Lower leg skin (tissue), 4 donors: ENCODE measurements at regions not wholly inside any gene's neighbourhood (a gene's known extent, or its start where the extent isn't known, plus 50 kb on each side); places are given as distances from the start of the nearest gene placed in this dataset.

Experiments
- DNase-seq, 2 donors: peaks; one replicate each; pipeline ENCODE4 v3.0.0-alpha.2; 2019; ENCODE audit warnings: low spot score in 2 of 2
- H3K4me3 ChIP-seq: fragments of 200-600 bp; sonication (generic); 2 replicates; pipeline ENCODE4 v1.5.1; 2017; ENCODE audit warnings: mild to moderate bottlenecking, low read depth; ENCODE audit not compliant: poor library complexity, severe bottlenecking
- POLR2A ChIP-seq, 2 donors: fragments of 450-650 bp; IDR thresholded peaks; one replicate each; pipeline ENCODE4 v1.6.1; 2016 to 2017; ENCODE audit warnings: antibody characterized with exemption in 2 of 2, mild to moderate bottlenecking in 1 of 2, moderate library complexity in 1 of 2
- whole genome bisulfite sequencing, 2 donors: methylation state at CpG; one replicate each; pipeline ENCODE4 v1.1.5; 2018; 5-methylcytosine and 5-hydroxymethylcytosine counted together
- intact Hi-C: fragments of 100-400 bp; cut with DNase I; formaldehyde crosslinking; loops from one replicate; pipeline ENCODE4 v1.15.0; 2023; ENCODE audit warnings: low total_unique reads
- TF ChIP-seq, protein P1 (sequence below), 3 donors: fragments of 450-650 bp; IDR thresholded peaks; one replicate each; pipeline ENCODE4 v1.5.1; 2016; ENCODE audit warnings: antibody characterized with exemption in 3 of 3, mild to moderate bottlenecking in 3 of 3, moderate library complexity in 2 of 3

DNA sequence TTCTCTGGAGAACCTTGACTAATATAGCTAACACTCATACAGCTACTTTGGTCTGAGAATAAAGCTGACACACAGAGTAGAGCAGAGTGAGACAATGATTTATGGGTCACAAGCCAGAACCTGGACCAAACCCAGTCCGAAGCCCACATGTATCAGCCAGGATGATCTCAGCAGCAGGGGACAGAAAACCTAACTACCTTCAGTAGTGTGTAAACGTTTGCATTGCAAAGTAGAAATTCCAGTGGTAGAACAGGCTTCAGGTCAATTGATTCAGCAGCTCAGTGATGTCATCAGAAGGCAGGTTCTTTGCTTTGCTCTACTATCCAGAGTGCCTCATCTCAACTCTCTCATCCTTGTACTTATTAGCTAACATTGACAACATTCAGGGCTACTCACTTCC is 62.5 kb upstream of the PALS2 start:
- no peak for DNase-seq
- intact Hi-C loops, result no loop called here
- TF ChIP-seq, protein P1, sequence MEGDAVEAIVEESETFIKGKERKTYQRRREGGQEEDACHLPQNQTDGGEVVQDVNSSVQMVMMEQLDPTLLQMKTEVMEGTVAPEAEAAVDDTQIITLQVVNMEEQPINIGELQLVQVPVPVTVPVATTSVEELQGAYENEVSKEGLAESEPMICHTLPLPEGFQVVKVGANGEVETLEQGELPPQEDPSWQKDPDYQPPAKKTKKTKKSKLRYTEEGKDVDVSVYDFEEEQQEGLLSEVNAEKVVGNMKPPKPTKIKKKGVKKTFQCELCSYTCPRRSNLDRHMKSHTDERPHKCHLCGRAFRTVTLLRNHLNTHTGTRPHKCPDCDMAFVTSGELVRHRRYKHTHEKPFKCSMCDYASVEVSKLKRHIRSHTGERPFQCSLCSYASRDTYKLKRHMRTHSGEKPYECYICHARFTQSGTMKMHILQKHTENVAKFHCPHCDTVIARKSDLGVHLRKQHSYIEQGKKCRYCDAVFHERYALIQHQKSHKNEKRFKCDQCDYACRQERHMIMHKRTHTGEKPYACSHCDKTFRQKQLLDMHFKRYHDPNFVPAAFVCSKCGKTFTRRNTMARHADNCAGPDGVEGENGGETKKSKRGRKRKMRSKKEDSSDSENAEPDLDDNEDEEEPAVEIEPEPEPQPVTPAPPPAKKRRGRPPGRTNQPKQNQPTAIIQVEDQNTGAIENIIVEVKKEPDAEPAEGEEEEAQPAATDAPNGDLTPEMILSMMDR (IDR thresholded peaks at IDR 0.05), result no peak
- no peak for TF ChIP-seq POLR2A (IDR thresholded peaks at IDR 0.05)
- 34 to 47% methylated on average over 2 of the region's 2 CpGs for WGBS, 2 donors
- no peak overlapping the region for H3K4me3 ChIP-seq

DNA sequence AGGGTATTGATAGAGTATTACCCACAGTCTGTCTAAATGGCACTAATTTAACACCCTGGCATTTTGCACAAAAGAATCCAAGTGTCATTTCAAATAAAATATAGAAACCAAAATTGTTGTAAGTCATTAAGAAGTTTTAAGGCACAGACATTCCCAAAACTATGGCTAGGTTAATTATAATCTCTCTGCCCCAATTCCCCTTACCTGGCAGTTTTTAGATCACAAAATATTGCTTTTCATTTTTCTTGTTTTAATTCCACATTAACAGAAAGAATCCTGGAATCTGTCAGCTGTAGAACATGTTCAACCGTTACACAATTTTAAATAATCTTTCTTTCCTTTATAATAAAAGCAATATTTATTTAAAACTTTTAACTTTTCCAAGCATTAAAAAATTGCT is 56.1 kb upstream of the PALS2 start:
- TF ChIP-seq, protein P1 (IDR thresholded peaks at IDR 0.05), result no peak
- TF ChIP-seq POLR2A (IDR thresholded peaks at IDR 0.05), result no peak

DNA sequence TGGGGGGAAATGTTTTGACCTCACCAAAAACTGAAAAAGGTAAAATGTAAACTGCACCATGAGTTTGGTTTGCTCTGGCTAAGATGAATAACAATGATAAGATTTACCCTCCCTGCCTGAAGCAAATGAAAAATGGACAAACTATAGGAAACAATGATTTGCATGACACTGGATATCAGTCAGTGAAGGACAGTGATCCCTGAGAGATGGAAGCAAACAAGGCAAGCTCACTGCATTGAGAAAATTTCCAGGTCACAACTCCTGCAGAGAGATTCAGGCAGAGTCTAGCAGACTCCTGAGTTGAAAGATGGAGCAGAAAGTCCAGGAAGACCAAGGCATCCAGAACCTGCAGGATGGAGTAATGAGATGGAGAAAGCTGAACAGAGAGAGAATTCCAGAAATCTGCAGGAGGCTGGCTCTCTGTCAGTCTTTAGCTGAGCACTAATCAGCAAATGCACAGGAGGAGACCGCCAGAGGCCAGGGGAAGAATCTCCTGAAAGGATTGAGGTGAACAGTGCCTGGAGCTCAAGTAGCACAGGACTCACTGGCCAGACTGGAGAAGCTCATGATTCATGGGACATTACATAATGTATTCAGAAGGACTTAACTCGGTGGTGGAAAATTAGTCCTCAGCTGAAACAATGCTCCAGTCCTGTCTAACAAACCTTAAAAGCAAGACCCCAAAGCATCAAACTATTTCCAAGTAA is 51.2 kb upstream of the PALS2 start:
- 53 to 60% methylated on average over 2 of the region's 2 CpGs for WGBS, 2 donors
- DNase-seq, result no peak
- no peak for TF ChIP-seq POLR2A (IDR thresholded peaks at IDR 0.05)
- TF ChIP-seq, protein P1 (IDR thresholded peaks at IDR 0.05), result no peak
- no peak overlapping the region for H3K4me3 ChIP-seq
- intact Hi-C loops, result no loop called here

More for the DNA sequence above, 56.1 kb upstream of the PALS2 start:
- intact Hi-C loops, result no loop called here
- 77 to 85% methylated on average over 1 of the region's 1 CpG for WGBS, 2 donors
- no peak for DNase-seq
- H3K4me3 ChIP-seq, result no peak overlapping the region
